C1 segment of cervical spinal cord (tissue), 14 donors: ENCODE measurements at regions not wholly inside any gene's neighbourhood (a gene's known extent, or its start where the extent isn't known, plus 50 kb on each side); places are given as distances from the start of the nearest gene placed in this dataset.

ENCODE experiments used
- DNase-seq, 14 donors: peaks; one replicate each; lab custom pipeline; 2025; lab: John Stamatoyannopoulos, UW

GRCh38 chr2:121961761-121962160 lies 206.3 kb downstream of the TSN start:
- DNase-seq, result no peak

- DNase-seq, result no peak
These were observed 210.2 kb downstream of the TSN start for GRCh38 chr2:121965661-121966060.

DNA sequence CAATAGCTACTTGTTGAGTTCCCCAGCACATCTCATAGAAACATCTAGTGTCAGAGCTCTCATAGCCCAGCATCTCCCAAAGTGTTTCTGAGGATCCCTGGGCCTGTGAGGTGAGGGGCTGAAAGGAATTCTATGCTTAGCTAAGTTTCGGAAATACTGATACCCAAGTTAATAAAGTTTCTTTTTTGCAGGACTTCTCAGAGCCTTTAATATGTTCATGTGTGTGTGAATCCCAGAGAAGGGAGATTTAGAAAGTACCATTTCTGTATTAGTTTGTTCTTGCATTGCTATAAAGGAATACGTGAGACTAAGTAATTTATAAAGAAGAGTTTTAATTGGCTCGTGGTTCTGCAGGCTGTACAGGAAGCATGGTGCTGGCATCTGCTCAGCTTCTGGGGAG lies 211.2 kb downstream of the TSN start:
- DNase-seq, result no peak

DNA sequence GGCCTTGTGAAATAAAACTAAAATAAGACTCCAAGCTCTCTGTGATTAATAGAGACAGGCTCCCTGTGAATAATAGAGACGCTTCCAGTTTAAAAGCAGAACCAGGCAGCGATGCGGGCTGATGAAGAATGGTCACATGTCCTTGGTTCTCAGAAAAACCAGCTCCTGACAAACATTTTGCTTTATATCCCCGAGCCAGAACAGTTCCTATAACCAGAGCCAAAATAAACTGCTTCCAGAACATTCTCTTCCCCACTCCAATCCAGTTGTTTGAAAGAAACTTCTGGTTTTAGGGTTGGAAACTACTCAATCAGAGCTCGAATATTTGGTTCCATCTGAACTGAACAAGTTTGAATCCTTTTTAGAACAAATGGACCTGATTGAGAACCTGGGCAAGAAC lies 213.7 kb downstream of the TSN start:
- DNase-seq, result peak in 5 of 14 donors; percentile 3 to 15 (median 12)

DNA sequence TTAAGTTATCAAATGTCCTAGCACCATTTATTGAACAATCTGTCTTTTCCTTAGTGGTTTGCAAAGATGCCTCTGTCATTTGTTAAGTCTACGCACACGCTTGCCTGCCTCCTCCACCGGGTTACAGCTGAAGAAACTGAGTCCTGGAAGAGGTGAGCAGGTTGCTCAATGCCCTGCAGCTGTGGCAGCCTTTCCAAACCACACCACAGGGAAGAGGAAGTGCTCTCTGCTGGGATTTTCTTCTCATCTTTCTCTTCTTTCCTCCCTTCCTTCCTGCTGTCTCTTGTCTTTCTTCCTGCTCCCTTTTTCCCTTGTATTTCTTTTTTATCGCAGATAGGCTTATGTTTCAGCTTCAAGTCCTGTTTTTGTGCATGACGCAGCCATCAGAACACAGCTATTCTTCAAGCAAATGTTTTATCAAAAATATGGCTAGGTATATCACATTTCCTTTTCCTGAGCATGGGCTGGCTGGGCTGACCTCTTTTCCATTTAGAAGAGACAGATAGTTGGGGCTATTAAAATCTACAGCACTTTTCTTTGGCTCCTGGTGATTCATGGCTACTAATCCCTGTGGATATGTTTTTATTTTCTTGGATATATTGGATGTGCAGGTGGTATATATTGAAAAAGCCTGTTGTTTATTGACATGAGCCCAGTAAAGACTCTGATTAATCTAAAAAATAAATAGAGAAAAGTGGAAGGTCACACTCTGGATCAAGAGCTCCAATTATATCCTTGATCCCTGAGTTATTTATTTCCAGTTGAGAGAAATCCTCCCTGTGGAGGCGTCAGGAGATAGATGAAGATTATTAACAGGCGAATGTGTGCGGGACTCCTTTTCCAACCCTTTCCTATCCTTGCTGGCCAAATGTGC lies 214.6 kb downstream of the TSN start:
- peak in 1 of 14 donors; percentile 1 for DNase-seq

DNA sequence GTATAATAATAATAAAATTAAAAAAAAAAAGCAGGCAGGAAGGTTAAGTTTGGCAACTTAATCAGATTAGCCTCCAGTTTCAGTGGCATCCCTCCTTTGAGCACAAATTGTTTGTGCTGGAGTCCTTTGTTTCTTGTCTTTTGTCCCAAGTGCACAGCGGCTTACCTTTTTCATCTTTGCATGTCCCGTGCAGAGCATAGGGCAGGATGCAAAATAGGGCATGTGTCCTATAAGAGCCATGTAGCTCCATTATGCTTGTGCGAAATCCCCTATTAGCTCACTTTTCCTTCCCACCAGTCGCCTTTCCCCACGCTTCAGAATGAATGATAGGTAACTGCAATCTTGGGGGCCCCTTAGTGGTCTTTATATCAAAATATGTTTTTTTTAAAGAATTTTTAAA lies 216.8 kb downstream of the TSN start:
- DNase-seq, result no peak

GRCh38 chr2:121974897-121975661 lies 219.6 kb downstream of the TSN start:
- DNase-seq, result peak in 12 of 14 donors; percentile 6 to 50 (median 31)

DNA sequence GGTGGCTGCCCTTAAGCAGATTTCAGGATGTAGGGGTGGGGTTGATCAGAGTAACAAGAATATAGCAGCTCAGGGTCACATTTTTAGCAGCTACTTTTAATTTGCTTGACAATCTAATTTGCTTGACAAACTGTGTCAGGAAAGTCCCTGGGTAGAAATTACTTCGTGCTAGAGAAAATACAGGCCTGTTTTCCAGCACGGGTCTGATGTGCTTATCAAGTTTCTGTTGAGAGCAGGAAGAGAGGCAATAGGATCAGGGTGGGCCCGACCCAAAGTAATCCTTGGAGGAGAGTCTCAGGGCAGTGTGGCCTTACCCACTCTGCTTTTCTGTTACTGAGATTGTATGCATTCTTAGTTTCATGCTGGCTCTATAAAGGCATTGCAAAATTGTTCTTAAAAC lies 221.5 kb downstream of the TSN start:
- no peak for DNase-seq

GRCh38 chr2:121977326-121977725 lies 221.9 kb downstream of the TSN start:
- no peak for DNase-seq

- DNase-seq, result no peak
These were observed 237.2 kb downstream of the TSN start for GRCh38 chr2:121992700-121993099.

GRCh38 chr2:121993682-121994081 lies 238.2 kb downstream of the TSN start:
- DNase-seq, result no peak

DNA sequence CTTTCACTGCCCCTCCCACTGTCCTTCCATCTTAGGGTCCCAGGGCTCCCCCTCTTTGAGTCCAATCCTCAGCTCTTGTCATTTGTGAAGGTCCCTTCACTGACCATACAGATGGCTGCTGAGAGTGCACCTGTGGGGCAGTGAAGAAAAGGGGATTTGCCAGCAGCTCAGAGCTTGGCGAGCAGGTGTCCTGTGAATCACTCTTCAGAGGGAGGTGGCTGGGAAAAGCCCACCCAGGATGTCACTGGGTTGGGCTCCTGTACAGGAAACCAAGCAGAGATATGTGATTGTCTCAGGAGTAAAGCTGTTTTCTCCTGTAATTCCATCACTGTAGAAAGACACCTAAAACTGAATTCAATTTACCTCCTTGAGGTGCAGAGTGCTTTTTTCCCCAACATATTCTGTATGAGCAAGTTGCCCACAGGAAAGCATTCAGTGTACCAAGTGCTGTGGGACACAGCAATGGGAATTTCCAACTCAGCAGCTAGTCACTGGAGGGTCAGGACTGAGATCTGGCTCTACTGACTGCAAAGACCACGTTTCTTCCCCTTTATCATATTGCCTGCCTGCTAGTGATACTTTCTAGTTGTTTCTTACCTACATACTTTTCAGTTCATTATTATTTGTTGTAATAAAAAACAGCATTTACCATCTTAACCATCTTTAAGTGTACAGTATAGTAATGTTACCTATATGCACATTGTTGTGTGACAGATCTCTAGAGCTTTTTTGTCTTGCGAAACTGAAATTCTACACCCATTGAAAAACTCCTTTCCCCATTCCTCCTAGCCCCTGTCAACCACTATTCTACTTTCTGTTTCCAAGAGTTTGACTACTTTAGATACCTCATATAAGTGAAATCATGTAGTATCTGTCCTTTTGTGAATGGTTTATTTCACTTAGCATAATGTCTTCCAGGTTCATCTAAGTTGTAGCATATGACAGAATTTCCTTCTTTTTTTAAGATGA lies 239.1 kb downstream of the TSN start:
- DNase-seq, result no peak

- DNase-seq, result no peak
These were observed 243.3 kb downstream of the TSN start for GRCh38 chr2:121998751-121999150.

- DNase-seq, result no peak
These were observed 243.8 kb downstream of the TSN start for GRCh38 chr2:121999264-121999663.

- DNase-seq, result no peak
These were observed 245.3 kb downstream of the TSN start for GRCh38 chr2:122000556-122001340.

GRCh38 chr2:122001441-122001874 lies 246.0 kb downstream of the TSN start:
- DNase-seq, result no peak

DNA sequence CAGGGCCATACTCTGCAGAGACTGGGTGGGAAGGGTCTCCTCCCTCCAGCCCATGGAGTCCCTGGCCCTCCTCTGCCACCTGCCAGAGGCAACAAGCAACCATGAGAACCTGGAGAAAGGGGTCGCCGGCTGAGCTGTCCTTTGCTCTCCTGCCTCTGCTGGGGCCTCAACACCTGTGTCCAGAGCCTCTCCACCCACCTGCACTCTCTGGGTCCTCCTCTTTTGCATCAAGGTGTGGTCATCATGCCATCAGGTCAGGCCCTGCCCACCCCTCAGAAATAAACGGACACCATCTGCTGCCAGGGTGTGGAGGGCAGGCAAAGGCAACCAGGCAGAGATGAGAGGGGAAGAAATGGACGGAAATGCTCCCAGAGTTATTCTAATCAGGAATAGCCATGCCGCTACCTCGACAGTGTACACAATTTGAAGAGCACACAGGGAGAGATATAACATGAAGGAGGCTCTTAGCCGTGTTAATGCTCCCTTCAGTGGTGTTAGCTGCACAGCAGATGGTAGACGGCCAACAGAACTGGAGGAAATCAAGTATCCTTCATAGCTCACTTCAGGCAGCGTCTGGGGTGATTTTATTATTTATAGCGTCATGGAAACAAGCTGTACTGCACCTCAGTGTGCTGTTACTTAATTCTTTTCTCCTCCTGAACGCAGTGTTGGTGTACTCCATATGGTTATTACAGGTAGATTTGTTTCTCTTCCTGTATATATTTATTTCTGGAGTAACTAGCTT lies 247.9 kb downstream of the TSN start:
- DNase-seq, result no peak

DNA sequence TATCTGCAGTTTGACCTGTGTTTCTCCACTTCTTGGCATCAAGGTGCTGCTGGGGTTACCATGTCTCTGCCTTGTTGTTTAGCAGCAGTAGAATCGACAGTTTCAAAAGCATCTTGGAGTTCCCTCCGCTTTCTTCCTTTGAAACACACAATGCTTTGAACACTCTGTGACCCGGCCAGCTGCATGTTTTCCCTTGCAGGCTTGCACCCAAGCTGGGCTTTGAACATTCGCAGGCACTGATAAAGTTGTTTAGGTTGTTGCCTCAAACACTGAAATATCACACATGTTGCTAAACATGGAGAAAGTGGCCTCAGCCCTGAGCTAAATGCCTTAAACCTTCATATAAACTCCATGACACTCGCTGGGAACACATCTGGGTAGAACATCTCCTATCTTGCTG lies 251.7 kb downstream of the TSN start:
- DNase-seq, result no peak

- DNase-seq, result no peak
These were observed 252.1 kb downstream of the TSN start for GRCh38 chr2:122007577-122007976.

GRCh38 chr2:122009561-122009960 lies 254.1 kb downstream of the TSN start:
- no peak for DNase-seq
